Dermis microvascular lymphatic vessel endothelial cell (primary cell): ENCODE measurements at regions not wholly inside any gene's neighbourhood (a gene's known extent, or its start where the extent isn't known, plus 50 kb on each side); places are given as distances from the start of the nearest gene placed in this dataset.
A peak's percentile ranks its signal among the peaks of the same experiment; 100 is the strongest.

ENCODE experiments used
- DNase-seq, 2 donors: peaks; one replicate each; pipeline versions ENCODE4 v3.0.0 to v3.0.0-alpha.2; 2010; ENCODE audit warnings: low read depth in 2 of 2

DNA sequence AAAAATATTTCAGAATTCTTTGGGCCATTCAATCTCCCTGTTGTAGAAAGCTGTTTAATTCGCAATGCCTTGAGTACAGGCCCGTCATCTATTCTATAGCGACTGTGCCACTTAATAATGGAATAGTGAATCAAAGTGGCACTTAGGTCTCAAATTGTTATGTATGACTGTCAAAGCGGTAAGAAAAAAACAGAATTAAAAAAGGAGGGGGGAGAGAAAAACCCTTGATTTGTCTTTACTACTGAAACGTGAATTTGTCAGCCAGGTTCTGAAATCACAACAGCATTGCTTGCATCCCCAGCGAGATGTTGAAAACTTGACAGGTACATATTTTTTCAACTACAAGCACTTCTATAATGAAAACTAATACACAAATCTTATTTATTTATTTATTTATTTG, 320.9 kb downstream of the TFEC start:
- no peak for DNase-seq

DNA sequence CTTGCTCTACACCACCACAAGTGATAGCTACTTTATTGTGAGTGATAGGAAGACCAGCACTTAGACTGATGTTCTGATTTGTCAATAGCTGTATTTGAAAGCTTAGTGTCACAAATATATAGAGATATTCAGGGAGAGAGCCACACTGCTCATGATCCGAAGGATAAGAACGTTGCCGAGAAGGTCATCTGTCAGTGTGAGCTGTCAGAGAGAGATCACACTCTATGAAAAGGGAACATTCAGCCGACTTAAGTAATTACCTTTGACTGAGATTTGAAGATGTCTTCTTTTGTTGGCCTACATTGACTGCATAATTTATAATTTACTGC, 322.6 kb downstream of the TFEC start:
- no peak for DNase-seq

DNA sequence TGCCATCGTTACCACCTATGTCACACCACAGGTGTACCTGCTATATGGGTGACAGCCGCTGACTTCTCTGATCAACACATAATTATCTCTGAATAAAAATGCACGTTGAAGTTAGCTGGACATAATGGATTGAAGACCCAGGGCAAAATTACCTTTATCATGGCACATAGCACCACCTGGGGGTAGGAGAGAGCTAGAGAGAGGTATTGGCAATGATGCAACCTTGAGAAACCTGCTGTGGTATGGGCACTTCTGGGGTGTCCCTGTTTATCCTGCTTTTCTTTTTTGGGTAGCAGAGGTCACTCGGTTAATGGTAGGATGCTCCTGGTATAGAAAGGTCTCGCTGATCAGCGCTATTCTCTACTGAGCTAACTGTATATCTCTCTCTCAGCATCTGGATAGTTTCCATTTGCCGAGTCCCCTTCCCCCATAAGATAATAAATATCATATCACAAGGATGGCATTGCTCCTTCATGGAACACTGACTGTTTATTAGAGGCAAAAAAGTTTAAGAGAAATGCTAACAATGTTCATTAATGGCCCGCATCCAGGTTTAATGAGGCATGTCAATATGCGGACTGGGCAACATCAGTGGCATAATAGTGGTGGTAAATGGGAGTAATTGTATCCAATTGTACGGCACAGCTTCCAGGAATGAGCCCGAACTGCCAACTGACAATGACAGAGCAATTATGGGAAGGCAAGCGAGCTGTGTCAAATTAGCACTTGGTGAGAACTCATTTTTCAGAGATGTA, 323.1 kb downstream of the TFEC start:
- peak in 1 of 2 donors; percentile 20 for DNase-seq

DNA sequence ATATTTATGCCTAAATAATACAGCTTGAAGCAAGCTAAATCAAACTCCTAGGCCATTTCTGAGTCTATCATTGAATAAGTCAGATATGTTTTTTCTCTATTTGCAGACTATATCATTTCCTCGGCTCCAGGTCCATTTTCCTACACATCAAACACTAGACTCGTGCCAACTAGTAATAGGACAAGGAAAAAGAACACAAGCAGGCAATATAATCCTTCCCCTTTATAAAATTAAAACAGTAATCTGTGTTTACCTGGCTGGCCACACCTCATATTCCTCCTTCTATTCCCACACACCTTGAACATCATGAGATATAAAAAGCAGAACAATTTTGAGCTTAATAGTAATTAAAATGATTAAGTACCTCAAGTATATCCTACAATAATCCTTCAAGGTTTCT, 325.7 kb downstream of the TFEC start:
- DNase-seq, result no peak

DNA sequence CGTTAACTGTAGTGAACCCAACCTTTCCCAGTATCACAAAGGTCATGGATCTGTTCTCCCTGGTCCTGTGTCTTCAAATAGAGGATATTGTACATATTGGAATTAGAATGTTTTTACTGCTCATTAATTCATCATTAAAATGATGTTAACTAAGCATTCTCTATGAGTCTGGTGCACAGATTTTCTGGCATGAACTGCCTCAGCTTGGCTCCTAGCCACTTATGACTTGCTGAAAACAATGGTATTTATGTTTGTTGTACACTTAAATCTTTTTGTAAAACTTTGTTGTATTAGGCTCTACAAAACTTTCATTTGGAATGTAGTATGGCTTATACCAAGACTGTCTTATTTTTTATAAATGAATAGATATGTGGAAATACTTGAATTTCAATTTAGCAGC, 329.4 kb downstream of the TFEC start:
- DNase-seq, result peak in 1 of 2 donors; percentile 21

DNA sequence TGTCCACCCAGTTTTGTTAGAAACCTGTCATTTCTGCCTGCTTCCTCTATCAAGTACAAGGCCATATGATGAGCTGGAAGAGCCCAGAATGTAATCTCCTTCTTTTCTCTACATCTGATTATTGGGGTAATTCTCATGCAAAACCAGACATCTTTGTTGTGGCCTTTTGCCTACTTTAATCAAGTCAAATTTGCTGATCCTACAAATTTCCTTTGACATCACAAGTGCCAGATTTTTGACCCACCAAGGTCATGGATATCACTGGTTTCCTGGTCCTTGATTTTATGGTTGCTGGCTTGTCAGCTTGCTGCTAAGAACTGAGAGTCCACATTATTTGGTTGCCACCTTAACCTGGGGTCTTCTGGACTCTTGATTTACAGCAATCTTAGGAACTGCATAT, 336.1 kb downstream of the TFEC start:
- DNase-seq, result no peak

DNA sequence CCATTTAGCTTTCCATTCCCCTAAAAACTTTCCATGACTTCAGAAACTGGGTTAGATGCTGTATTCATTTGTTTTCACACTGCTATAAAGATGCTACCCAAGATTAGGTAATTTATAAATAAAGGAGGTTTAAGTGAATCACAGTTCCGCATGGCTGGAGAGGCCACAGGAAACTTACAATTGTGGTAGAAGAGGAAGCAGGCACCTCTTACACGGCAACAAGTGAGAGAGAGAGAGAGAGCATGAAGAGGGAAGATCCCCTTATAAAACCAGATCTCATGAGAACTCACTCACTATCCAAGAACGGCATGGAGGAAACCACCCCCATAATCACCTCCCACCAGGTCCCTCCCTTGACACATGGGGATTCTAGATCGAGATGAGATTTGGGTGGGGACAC, 336.8 kb downstream of the TFEC start:
- no peak for DNase-seq

DNA sequence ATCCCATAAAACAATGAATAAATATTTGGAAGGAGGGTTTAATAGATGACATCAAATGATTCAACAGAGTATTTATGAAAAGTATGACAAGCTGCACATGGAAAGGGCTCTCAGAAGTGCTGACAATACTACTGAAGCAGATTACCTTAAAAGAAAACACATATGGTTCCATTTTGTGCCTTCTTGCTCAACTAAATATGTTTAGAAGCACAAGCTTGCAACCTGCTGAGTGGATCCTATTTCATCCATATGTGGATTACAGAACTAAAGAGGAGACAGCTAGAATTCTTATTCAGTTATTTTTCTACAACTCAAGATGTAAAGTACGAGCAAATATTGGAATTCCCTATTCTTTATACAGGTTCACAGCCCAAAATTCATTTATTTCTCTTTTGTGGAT, 340.6 kb downstream of the TFEC start:
- no peak for DNase-seq

DNA sequence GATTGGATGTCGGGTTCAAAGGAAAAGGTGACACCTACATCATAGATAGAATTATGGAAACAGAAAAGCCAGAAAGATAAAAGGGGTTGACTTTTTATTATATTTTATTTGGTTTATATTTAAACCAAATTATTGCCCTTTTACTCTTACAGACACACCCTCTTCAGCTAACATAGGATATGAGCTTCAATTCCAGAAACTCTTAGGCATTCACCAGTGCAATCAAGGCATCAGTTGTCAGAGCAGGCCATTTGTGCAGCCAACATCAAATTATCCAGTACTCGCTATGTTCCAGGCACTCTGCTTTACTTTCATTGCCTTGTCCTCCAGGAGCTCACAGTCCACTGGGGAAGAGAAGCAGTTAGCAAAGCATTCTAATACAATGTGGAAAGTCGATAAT, 347.5 kb downstream of the TFEC start:
- DNase-seq, result no peak

DNA sequence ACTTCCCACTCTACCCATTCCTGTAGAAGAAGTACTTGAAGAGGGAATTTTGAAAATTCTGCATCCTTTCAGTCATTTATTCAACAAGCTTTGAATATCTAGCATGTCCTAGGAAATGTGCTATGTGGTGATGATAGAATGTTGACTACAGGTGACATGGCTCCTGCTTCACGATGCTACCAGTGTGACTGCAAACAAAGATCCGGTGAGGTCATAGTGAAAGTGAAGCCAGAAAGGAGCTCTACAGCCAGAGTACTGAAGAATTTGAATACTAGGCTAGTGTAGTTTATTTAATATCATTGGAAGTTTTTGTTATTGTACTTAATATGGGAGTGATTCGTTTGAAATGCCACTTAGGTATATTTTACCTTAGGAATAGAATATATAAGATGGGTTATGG, 348.1 kb downstream of the TFEC start:
- DNase-seq, result no peak

DNA sequence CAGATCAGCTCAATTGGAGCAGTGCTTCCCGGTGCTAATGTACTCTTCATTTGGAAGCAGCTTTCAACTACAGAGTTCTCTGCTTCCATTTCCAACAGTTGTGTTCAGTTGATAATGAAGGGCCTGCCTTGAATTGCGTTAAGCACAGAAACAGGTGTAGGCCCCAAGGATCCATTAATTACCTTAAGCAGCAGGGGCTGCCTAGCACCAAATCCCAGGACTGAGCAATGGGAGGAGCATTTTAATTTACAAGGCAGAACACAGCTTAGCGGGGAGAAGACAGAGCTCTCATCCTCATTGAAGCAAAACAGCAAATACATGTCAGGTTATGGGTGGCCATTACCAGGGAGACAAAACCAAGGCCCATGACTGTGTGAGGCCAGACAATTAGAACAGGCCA, 349.6 kb downstream of the TFEC start:
- no peak for DNase-seq

DNA sequence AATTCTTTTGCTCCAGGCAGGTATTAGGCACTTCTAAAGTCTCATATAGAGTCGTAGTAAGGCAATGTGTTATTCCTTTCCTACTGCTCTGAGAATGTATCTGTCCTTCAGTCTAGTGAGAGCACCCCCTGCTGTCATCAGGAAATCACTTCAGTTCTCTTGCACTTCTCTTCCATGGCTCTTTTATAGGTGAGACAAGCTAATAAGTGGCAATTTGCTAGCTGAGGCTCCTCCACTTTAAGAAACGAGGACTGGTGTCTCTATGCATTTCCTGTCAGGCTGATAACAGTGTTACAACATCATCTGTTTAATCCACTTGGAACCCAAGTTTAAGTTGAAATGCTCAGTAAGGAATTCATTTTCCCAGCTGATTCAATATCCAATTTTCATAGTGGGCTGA, 350.6 kb downstream of the TFEC start:
- DNase-seq, result peak; percentile 29 to 53

DNA sequence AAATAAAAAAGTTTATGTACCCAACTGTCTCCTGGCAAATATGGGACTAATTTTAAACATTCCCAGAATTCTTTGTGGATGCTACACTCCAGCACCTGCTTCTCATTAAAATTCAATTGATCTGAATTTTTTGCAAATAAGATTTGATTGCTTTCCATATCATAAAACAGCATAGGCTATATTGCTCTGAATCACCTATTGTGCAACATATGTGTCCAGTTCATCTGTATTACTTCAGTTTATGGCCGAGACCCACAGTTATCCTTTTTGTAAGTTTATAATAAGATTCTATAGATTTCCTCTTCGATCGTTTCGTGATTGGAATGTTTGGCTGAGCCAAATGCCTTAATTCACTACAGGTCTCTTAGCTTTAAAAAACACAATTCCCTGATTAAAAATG, 351.1 kb downstream of the TFEC start:
- DNase-seq, result no peak

DNA sequence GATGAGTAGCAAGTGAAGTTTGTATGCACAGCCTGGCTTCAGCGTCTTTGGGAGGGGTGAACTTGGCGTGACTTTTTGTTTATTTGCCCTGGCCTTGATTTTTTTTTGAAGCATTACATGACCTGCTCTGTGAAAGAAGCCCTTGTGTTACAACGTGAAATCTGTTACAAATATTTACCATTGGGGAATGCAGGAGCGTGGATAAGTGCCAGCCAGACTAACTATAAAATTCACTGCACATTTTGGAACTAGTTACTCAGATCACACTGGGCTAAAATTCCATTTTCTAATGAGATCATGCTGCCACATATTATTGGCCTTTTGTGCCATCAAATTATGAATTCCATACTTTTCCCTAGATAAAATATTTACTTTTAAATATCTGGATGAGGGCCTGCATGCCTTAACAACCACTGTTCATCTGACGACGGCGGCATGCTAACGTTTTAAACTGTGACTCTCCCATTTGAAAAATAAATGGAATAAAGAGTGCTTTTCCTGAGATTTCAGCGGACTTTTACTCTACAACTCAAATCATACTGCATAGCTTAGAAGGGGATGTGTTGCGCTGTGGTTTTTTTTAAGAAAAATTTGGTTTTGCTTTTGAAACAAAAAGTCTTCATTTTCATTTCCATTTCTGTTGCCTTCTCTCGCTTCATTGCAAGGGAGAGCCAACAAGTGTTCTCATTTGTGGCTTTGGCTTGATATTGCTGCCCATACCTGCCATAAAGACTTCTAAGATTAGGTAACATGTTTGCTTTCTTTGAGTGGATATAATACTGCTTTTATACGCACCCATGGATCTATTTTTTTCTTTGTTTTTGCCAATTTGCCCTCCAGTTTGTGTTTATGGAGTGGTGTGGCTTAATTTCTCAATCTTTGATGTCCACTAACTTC, 352.2 kb downstream of the TFEC start:
- DNase-seq, result no peak

DNA sequence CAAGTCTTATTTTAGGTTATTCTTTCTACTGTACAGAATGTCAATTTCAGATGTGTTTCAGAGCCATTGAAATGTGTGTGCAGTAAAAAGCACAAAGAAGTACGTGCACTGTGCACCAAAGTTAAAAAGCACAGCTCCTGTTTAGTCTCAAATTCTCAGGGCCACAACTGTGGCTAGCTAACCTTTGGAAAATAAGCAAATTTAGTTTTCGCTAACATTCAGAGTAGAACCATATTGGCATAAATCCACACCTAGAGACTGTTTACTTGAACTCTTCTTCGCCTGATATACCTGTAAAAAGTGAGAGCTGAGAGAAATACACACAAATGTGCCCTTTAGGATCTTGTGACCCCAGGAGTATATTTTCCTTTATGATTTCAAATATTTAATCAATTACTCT, 353.9 kb downstream of the TFEC start:
- DNase-seq, result no peak

DNA sequence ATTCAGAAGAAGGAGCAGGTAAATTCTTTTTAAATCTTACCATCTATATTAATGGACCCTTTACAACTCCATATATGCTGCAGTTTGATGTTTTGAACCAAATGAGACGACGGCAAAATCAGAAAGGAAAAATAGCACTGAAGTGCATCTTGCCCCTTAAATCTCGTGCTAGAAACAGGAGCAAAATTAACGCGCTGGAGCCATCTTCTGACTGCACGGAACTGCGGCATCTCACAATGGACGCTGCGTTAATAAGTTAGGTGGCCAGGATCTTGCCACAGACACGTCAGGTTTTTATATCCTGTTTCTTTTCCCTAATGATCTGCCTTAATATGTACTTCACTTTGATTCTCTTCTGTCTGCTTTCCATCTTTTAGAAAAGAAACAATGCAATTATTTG, 354.5 kb downstream of the TFEC start:
- peak in 1 of 2 donors; percentile 60 for DNase-seq

DNA sequence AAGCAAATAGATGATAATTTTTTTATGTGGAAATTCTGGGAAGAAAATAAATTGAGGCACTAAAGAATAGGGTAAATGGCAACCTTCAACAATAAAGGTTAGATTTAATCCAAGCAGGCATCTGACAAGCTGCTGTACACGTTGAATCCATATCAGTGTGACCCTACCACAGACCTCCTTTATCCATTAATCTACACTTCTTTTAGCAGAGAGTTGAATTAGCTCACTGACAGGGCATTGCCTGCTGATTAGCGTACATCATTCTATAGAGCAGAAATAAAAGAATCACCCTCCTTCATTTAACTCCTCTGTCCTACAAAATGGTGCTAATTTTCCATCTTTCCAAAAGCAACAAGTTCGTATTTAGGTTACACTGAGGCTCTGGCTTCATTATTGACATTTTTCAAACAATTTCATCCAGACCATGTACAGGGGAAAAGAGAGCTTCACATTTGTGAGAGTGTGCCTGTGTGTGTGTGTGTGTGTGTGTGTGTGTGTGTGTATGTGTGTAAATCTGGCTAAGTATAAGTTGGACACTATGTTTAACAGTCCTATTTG, 356.0 kb downstream of the TFEC start:
- DNase-seq, result no peak

DNA sequence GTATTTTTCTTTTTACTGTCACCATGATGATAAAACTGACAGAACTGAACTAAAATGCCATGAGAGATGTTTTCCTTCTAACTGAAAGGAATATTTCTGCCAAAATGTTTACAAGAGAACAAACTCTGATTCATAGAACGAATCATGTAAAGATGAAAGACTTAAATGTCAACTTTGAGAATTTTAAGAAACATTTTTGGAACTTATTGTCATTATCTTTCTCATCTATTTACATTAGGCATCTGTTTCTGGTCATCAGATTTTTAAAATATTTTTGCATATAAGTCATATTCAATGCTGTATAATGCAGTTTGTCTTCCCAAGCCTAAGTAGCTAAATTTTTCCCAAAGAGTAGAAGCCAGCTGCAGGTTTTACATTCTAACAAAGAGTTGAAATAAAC, 358.5 kb downstream of the TFEC start:
- no peak for DNase-seq

DNA sequence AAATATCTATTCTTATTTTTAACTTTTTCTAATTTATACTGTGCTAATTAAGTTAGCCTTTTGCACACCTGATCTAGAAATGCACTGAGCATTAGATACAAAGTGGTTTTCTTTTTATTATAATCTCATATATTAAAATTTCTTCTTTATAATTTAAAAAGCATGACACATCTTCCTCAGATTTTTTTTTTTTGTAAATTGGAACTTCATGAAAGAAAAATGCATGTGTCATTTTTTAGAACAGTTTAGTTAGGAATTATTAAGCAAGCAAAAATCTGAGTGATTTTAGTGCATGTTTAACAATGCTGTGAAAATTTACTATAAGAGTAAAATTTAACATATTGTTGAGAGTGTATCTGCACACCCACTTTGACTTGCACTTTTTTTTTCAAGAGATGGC, 367.9 kb downstream of the TFEC start:
- DNase-seq, result no peak

DNA sequence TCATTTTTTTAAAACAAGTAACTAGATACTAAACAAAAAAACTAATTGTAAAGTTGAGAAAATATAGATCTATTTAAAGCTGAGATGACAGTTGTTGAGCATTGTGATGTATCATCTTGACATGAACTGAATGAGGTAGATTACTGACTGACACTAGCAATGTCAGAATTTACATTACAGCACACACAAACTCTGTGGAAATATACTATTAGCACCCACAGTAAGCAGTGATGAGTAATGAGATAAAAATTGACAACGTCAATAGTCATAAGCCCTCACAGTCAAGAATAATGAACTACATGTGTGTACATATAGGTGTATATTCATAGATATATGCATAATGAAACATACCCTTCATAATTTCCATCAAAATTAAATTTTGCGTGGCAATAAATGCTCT, 368.4 kb downstream of the TFEC start:
- DNase-seq, result no peak

DNA sequence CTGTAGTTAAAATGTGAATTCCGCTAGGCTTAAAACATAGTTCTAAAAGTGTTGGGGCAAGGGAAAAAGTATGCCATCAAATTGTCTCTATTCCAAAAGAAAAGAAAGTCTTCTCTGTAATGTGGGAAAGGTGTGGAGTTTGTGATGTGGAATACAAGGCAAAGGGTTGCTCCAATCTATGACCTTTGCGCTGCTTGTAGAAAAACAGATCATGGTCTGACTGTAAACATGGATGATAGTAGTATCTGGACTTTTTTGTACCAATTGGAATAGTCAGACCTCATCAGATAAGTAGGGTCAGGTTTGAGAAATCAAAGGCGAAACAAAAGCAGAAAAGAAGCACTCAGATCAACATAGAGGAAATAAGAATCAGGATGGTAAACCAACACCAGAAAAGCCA, 372.3 kb downstream of the TFEC start:
- no peak for DNase-seq

DNA sequence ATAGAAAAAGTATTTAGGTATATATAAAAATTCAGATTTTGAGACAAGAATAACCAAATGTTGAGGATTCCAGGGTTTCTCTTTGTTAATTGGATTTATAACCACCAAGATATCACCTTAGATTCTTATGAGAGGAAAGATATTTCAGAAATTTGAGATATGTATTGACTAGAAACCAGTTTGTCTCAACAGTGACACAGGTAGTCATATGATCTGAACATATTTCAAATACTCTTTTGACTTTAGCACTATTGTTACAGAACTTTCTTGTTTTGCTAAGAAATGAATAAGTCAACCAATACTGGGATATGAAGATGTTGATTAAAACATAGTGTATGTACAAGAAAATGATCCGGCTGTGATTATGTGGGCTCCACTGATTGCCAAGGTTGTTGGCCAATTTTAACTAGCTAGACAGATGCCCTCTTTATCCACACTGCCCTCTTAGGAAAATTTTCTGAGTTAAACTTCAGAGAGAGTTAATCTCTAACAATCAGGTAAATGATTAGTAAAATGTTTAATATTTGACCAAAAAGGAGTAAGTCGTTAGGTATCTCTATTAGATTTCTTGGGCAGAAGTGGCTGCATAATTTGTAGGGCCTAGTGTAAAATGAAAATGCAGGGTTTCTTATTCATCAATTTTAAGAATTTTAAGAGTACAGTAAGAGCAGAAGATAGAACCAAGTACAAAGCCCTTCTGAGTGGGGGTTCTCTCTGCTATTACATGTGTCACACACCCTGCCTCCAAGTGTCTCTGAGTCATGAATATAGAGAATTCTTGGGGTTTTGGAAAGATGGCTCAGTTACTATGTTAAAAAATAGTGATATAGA, 376.0 kb downstream of the TFEC start:
- DNase-seq, result no peak
